Activated CD4-positive, alpha-beta T cell treated with anti-CD3 and anti-CD28 coated beads, Interleukin-2, amount 50 U/mL, for 48 hours (primary cell): ENCODE measurements at regions not wholly inside any gene's neighbourhood (a gene's known extent, or its start where the extent isn't known, plus 50 kb on each side); places are given as distances from the start of the nearest gene placed in this dataset.

Experiments used
- DNase-seq, 2 experiments: peaks; one replicate each; pipeline ENCODE4 v3.0.0-alpha.2; 2020

- DNase-seq = no peak
These were observed 60.3 kb downstream of the DACT1 start for GRCh38 chr14:58697930-58698642.

- DNase-seq = no peak
These were observed 62.0 kb downstream of the DACT1 start for GRCh38 chr14:58699681-58700205.

- DNase-seq = no peak
These were observed 63.4 kb downstream of the DACT1 start for GRCh38 chr14:58701156-58701555.

- DNase-seq = no peak
These were observed 63.8 kb downstream of the DACT1 start for GRCh38 chr14:58701604-58702003.

- no peak for DNase-seq
These were observed 64.8 kb downstream of the DACT1 start for GRCh38 chr14:58702441-58703160.

- DNase-seq = no peak
These were observed 65.4 kb downstream of the DACT1 start for GRCh38 chr14:58703161-58703506.

- no peak for DNase-seq
These were observed 67.3 kb downstream of the DACT1 start for GRCh38 chr14:58705066-58705465.

GRCh38 chr14:58707949-58708348, 70.2 kb downstream of the DACT1 start:
- no peak for DNase-seq

GRCh38 chr14:58709949-58710348, 72.2 kb downstream of the DACT1 start:
- DNase-seq = no peak

- no peak for DNase-seq
These were observed 73.6 kb downstream of the DACT1 start for GRCh38 chr14:58711382-58711781.

- no peak for DNase-seq
These were observed 74.6 kb downstream of the DACT1 start for GRCh38 chr14:58712357-58712756.

GRCh38 chr14:58713677-58714076, 75.9 kb downstream of the DACT1 start:
- no peak for DNase-seq

GRCh38 chr14:58716706-58717105, 78.9 kb downstream of the DACT1 start:
- no peak for DNase-seq

GRCh38 chr14:58717211-58717610, 79.4 kb downstream of the DACT1 start:
- DNase-seq = no peak

GRCh38 chr14:58717813-58718212, 80.1 kb downstream of the DACT1 start:
- no peak for DNase-seq

- DNase-seq = no peak
These were observed 80.8 kb downstream of the DACT1 start for GRCh38 chr14:58718226-58719205.

GRCh38 chr14:58721723-58722122, 84.0 kb downstream of the DACT1 start:
- DNase-seq = no peak

- no peak for DNase-seq
These were observed 84.7 kb downstream of the DACT1 start for GRCh38 chr14:58722441-58722840.

GRCh38 chr14:58724206-58724605, 86.4 kb downstream of the DACT1 start:
- DNase-seq = no peak

GRCh38 chr14:58724702-58725101, 86.9 kb downstream of the DACT1 start:
- no peak for DNase-seq

- no peak for DNase-seq
These were observed 87.5 kb downstream of the DACT1 start for GRCh38 chr14:58725226-58725625.

- no peak for DNase-seq
These were observed 88.1 kb downstream of the DACT1 start for GRCh38 chr14:58725871-58726270.

GRCh38 chr14:58730792-58731464, 93.2 kb downstream of the DACT1 start:
- DNase-seq = no peak
